Loucy (cell line): ENCODE measurements at regions not wholly inside any gene's neighbourhood (a gene's known extent, or its start where the extent isn't known, plus 50 kb on each side); places are given as distances from the start of the nearest gene placed in this dataset.

Experiments
- CTCF ChIP-seq: fragments of 200-600 bp; sonication (generic); conservative IDR thresholded peaks from 2 replicates; pipeline ENCODE4 v1.5.1; 2014; ENCODE audit warnings: mild to moderate bottlenecking, antibody characterized with exemption, low read length
- EZH2phosphoT487 ChIP-seq: fragments of 200-600 bp; IDR thresholded peaks from 2 replicates; pipeline ENCODE4 v1.6.1; 2018; ENCODE audit warnings: antibody characterized with exemption, mild to moderate bottlenecking, moderate library complexity, borderline replicate concordance

GRCh38 chr3:176723758-176724393 lies 473.4 kb downstream of the TBL1XR1 start:
- TF ChIP-seq CTCF = no peak
- no peak for TF ChIP-seq EZH2phosphoT487
